GM13976 (cell line): ENCODE measurements at regions not wholly inside any gene's neighbourhood (a gene's known extent, or its start where the extent isn't known, plus 50 kb on each side); places are given as distances from the start of the nearest gene placed in this dataset.

ENCODE experiments used
- DNase-seq: peaks from one replicate; pipeline ENCODE4 v3.0.0; 2012; ENCODE audit warnings: low spot score
- CTCF ChIP-seq: IDR thresholded peaks from 2 replicates; pipeline ENCODE4 v1.5.1; 2012; ENCODE audit warnings: borderline replicate concordance, mild to moderate bottlenecking; ENCODE audit not compliant: insufficient read depth; ENCODE audit errors: extremely low read depth, missing control alignments, control extremely low read depth
- in situ Hi-C: fragments of 300-500 bp; cut with MboI; formaldehyde crosslinking; loops from one replicate; pipeline ENCODE4 v1.12.0; 2022; ENCODE audit warnings: low sequenced_read_pairs, mixed read lengths, inconsistent platforms; ENCODE audit not compliant: unreplicated experiment

- DNase-seq, result no peak
- TF ChIP-seq CTCF, result no peak
- in situ Hi-C loops, result no loop called here
Measured at GRCh38 chr6:120498711-120499110, 835.6 kb downstream of the TBC1D32 start.

- TF ChIP-seq CTCF, result no peak
- in situ Hi-C loops, result no loop called here
- DNase-seq, result no peak
Measured at GRCh38 chr6:120496661-120497060, 837.6 kb downstream of the TBC1D32 start.

GRCh38 chr6:120493505-120493904 is 840.8 kb downstream of the TBC1D32 start:
- no peak for TF ChIP-seq CTCF
- in situ Hi-C loops, result no loop called here
- no peak for DNase-seq

- no peak for TF ChIP-seq CTCF
- no peak for DNase-seq
- in situ Hi-C loops, result no loop called here
Measured at GRCh38 chr6:120489941-120490340, 844.3 kb downstream of the TBC1D32 start.

- DNase-seq, result no peak
- in situ Hi-C loops, result no loop called here
- TF ChIP-seq CTCF, result no peak
Measured at GRCh38 chr6:120484146-120484545, 850.1 kb downstream of the TBC1D32 start.

- no peak for DNase-seq
- no peak for TF ChIP-seq CTCF
- in situ Hi-C loops, result no loop called here
Measured at GRCh38 chr6:120478650-120479049, 855.6 kb downstream of the TBC1D32 start.

- no peak for TF ChIP-seq CTCF
- in situ Hi-C loops, result no loop called here
- DNase-seq, result no peak
Measured at GRCh38 chr6:120473804-120474203, 860.5 kb downstream of the TBC1D32 start.
